GM18499 (cell line): ENCODE measurements at regions not wholly inside any gene's neighbourhood (a gene's known extent, or its start where the extent isn't known, plus 50 kb on each side); places are given as distances from the start of the nearest gene placed in this dataset.

Source experiments
- ATAC-seq: cut with Tn5 transposase; IDR thresholded peaks from one replicate; pipeline ENCODE4 v1.9.1; 2021; ENCODE audit warnings: moderate number of reproducible peaks; ENCODE audit not compliant: insufficient read depth, unreplicated experiment

DNA sequence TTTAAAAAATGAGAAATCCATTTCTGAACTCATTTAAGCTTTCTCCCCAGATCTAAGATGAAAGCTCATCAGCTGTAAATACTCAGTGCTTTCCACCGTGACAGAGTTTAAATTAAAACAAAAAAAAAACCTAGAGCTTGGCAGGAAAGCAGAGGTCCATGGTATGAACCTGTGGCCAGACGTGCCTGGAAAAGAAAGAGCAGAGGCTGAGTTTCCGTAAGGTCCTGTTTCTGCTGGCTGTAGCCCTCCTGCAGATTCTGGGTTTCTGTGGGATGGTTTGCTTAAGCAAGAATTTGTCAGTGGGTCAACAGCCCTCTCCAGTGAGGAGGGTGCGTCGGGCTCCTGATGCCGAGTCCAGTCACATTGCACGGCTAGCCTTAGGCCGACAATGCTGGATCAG is 383.2 kb downstream of the SAMD5 start:
- ATAC-seq = no peak

DNA sequence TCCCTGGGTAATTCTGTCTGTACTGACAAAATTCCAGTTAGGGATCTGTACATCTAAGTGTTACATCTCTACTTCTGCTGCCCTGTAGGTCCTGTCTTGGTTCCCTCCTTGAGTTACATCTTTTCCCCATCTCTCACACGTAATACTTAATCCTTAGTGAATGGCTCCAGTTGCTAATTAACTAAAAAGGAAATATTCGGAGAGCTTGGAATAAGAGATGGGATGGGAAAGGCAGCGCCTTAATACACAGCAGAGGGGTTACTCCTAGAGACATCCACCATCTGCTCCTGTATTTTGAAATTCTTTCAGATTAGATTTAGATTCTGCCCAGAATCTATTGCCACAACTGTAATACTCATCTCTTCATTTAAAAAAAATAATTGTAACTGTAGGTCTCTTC is 384.0 kb downstream of the SAMD5 start:
- no peak for ATAC-seq

DNA sequence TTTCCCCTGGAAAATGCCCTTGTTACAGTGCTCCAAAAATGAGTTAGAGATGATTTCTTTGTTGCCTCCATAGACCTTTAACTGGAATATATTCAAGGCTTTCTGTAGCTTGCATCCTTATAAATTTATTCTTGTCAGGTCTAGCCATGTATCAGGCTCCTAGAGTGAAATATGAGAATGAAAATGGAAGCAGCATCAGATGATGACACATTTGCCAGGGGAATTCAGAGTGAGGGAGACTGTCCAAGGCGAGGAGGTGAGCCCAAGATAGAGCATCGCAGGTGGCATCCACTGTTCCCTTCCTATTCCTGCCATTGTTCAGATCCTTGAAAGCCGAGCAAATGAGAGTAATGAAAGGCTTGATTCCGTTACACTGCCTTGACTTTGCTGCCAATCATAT is 386.8 kb downstream of the SAMD5 start:
- no peak for ATAC-seq

DNA sequence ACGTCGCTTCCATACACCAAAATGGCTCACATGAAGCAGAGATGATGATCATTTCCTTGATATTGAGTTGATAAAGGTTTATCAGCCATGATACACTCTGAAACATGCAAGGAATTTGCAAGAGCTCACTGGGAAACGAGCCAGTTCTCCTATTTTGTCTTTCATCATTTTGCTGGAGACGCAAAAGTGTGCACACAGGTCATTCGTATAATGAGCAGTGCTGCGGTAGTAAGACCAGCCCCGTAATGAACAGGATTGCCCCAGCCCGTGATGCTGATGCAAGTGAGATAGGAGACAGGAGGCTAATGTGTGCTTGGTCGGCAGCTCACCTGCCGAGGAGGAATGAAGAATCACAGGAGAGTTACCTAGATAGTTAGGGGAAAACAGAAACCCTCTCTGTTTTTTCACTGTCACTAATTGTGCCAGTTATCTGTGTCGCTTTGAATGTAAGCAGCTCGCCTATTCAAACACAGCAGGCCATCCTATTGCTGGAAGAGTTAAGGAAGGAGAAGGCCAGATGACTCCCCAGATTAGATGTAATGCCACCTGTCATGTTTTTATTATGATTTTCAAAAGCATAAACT is 391.8 kb downstream of the SAMD5 start:
- no peak for ATAC-seq

DNA sequence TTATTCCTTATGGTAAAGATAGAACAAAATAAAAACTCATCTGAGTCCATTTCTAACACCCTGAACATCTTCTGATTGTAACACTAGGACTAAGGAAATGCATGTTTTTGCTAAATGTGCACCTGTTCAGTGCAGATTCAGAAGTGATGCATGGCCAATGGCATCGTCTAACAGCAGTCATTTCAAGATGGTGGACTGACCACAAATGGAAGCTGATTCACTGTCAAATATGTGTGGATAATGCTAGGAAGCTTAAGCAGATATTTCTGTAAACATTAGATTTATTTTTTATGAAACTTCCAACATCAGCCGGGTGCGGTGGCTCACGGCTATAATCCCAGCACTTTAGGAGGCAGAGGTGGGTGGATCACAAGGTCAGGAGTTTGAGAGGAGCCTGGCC is 394.8 kb downstream of the SAMD5 start:
- no peak for ATAC-seq

DNA sequence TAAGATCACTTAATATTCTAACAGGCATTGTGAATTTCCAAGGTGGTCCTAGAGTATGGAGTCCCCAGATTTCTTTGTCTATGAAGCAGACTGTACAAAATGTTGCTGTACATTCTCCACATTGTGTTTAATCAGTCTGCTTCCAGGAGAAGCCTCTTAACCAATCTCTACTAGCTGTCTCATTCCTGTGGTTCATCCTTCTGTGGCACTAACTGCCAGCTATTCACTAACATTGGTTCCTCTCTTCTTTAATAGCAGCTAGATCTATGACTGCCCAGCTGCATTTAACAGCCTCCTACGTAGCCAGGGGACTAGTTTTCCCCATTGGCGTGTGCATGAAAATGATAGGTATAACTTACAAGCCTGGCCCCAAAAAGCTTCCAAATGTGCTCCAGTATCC is 395.4 kb downstream of the SAMD5 start:
- no peak for ATAC-seq

DNA sequence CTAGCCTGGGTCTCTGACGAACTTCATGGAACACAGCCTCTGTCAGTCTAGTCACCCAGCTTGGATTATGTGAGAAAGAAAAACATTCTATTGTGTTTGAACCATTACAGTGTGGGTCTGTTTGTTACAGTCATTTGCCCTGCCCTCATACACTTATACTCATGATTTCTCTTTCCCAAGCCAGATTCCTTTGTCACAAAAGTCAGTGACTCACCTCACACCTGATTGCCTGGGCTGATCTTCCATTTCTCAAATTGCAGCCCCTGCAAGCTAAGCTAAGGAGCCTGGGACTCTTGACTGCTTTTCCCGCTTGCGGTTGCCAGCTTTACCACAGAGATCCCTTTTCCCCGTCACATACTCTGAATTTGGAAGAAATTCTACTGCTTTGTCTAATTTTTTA is 395.9 kb downstream of the SAMD5 start:
- ATAC-seq = no peak

DNA sequence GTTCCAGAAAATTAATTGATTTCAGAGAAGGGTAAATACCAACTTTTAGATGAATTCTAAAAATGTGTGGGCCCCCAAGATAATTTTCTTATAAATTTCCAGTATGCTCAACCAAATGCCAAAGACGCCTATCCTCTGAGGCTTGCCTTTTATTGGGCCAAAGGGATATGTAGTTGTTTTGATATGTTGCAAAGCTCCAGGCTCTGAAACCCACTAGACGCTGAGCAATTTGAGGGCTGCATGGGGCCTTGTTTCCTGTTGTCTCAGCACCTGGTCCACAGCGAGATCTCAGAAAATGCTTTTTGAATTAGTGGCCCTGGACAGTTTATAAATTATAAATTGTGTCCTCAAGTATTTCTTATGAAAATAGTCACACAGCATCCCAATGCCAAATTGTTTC is 397.2 kb downstream of the SAMD5 start:
- no peak for ATAC-seq

DNA sequence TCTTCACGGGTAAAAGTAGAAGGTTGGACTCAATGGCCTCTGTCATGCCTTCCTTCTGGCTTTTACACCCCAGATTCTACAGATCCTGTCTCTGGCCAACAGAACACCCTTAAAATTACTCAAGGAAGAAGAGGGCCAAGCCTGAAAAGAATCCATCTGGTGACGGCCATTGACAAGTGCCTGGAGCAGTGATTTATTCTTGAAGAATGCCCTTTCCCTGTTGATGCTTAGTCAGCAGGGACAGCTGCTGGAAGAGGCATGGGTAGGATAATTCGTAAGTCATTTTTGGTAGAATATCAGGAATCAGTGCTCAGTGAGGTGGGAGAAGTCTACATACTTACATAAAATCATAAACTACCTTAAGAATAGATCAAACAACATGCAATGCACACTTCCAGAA is 397.9 kb downstream of the SAMD5 start:
- no peak for ATAC-seq

DNA sequence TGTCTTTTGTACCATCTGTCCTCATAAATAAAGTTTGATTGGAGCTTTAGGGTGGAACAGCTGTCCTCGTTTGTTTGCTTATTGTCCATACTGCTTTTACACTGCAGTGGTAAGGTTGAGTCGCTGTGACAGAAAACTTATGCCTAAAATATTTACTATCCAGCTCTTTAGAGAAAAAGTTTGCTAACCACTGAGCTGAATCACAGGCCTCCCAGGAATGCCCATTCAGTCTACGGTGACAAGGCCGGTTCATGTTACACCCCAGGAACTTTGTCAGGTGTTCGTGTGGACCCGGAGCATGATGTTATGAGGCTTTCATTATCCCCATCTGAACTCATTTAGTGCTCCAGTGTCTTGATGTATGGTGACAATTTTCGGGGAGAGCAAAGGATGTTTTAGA is 401.1 kb downstream of the SAMD5 start:
- no peak for ATAC-seq

DNA sequence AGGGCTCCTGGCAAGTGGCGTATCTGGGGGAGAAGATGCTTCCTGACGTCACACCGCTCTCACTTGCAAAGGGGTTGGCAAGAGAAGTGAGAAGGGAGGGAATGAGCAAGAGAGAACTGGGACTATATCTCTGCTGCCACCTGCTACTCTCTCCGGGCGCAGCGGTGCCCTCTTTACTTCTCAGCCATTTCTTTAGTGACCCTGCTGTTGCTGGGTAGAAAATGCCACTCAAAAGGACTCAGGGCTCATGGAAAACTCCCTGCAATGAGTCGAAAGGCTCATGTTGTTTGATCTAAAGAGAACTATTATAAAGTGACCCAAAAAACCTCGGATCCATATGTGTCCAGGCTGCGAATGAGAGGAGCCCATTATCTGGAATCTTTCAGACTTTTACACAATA is 401.8 kb downstream of the SAMD5 start:
- ATAC-seq = no peak

DNA sequence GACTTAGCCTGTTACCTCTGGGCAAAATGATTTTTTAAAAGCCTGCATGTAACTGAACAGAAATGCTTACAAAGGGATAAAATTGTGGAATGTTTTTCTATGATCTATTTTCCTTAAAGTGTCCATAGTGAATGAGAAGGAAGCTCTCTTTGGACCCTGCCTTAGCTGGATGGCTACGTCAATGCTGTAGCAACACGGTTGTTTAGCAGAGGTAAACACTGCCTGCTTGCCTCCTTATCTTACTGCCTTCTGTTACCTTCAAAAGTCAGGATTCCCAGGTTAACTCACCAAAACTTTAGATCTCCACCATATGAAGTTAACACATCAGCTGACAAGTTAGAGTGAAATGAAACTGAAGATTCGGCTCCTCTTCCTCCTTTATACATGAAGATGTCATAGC is 402.6 kb downstream of the SAMD5 start:
- ATAC-seq = no peak

DNA sequence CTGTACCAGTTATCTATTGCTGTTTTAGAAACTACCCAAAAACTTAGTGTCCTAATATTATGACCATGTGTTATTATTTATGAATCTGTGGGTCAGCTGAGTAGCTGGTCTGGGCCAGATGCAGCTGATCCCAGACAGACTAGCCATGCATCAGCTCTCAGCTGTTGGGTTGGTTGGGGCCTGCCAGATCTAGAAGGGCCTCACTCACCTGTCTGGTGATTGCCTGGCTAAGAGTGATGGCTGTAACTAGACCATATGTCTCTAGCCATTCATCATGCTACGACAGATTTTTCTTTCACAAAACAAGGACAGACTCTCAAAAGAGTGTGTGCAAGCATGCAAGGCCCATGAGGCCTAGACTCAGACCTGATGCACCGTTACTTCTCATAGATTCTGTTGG is 403.2 kb downstream of the SAMD5 start:
- no peak for ATAC-seq

DNA sequence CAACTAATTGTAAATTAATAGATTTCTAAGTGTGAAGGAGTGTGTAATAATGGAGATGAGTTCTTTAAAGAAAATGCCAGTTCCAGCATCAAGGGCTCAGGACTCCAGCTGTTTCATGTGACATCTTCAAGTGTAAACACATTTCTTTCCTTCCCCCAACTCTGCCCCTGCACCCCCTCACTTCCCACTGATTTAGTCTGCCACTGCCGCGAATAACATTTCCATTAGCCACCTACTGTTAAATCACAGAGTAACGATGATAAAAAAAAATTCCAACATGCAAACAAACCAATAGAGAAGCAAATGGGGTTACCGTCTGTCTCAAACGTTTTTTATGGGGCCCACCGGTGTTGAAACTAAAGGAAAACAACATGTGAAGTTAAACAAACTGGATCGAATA is 414.3 kb downstream of the SAMD5 start:
- no peak for ATAC-seq

DNA sequence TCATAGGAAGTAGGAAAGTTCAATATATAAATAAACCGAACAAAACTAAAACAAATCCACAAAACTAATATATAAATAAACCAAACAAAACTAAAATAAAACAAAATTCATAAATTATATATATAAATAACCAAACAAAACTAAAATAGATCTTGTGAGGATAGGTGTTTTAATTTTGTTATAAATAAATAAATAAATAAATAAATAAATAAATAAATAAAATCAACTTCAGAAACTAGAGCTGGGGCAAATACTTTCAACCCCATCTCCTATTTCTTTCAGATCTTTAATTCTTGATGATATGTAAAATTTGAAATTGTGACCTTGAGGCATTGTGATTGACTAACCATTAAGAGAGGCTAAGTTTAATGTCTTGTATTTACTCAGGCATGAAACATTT is 416.1 kb downstream of the SAMD5 start:
- no peak for ATAC-seq

DNA sequence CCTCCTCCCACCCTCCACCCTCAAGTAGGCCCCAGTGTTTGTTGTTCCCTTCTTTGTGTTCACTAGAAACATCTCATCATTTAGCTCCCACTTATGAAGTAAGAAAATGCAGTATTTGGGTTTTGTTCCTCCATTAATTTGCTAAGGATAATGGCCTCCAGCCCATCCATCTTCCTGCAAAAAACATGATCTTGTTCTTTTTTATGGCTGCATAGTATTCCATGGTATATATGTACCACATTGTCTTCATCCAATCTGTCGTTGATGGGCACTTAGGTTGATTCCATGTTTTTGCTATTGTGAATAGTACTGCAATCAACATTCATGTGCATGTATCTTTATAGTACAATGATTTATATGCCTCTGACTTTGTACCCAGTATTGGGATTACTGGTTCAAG is 416.8 kb upstream of the SASH1 start:
- ATAC-seq = no peak

DNA sequence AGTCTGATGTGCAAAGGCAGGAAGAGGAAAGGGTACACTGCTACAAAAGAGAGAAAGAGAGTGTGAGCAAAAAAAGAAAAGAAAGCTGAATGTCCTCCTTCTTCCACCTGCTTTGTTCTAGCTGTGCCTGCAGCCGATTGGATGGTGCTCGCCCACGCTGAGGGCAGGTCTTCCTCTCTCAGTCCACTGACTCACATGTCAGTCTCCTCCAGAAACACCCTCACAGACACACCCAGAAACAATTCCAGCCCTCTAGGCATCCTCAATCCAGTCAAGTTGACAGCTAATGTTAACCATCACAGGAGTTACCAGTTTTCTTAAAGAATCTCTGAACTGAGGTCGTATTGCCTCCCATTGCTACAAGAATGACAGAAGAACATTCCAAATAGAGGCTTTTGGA is 411.9 kb upstream of the SASH1 start:
- ATAC-seq = no peak

DNA sequence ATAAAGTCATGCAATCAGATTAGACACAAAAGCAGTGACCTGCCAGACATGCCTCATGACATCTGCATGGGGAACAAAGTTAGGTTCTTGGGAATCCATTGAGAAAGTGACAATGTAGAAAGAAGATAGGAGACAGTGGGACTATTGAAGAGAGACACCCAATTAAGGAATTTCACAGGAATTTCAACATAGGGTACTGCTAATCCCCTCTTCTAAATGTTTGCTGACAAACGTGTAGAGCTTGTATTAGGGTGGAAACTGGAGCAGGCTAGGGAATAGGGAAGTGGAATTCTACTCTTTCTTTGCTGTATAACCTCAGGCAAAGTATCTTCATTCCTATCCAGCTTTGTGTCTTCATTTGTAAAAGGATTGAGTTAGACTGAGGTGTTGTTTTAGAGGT is 409.4 kb upstream of the SASH1 start:
- ATAC-seq = no peak

DNA sequence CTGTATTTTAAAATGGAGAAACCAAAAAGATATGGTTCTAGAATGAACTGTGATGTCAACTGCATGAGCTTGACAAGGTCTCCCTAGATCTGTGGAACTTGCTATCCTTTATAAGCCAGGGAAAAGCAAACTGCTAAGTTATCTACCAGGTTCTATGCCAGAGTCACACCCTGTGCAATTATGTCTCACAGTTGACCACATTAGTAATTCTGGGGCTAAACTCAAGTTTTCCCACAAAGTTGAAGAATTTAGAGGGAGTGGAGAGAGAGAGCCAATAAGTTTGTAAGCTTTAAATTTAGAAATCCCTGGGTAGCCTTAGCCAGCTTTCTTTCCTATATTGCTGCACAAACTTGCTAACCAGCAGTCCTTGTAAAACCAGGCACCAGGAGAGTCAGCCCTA is 407.0 kb upstream of the SASH1 start:
- no peak for ATAC-seq

DNA sequence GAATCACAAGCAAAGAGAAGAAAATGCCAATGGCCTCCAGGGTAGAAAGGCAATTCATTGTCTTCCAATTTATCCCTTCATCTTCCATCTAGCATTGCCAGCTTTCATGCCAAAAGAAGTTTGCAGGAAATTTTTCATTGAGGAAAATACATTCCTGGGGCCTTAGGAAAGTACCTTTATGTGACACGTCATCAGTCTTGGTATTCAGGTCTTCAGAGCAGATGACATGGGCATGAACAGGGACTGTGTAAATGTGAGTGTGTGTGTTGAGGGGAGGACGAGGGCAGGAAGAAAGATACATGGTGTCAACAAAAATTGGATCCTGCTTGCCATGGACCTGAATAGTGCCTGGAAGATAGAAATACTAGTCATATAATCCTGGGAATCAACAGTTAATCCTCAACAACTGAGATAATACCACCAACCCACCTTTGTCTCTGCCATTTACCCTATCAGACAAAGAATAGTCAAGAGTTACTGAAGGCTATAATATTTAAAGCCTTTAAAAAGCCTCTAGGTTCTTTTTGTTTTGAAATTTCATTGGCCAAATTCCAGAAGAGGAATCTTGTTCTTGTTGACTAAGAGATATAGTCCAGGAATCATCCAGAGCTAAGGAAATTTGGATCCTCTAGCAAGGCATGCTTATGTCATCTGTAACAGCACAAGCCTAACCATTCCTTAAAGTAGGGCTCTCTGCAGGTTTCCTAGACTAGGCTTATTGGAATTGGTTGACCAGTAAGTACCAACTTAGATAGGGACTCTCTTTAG is 405.8 kb upstream of the SASH1 start:
- ATAC-seq = no peak

DNA sequence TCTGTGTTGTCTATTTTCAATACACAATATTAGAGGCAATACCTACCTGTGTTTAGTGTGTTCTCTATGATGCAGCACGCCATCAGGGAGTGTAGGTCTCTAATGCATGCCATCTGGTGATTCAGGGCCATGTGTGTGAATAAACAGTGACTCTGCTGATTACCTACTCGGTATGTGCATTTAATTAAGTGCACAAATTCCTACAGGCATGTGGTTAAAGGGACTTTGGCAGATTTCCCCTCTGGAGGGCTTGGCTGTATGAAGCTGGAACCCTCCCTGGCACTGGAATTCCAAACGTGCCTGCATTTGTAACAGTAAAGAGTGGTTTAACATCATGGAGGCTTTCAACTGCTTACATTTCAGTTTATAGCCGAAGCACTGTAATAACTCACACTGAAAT is 401.5 kb upstream of the SASH1 start:
- ATAC-seq = no peak

DNA sequence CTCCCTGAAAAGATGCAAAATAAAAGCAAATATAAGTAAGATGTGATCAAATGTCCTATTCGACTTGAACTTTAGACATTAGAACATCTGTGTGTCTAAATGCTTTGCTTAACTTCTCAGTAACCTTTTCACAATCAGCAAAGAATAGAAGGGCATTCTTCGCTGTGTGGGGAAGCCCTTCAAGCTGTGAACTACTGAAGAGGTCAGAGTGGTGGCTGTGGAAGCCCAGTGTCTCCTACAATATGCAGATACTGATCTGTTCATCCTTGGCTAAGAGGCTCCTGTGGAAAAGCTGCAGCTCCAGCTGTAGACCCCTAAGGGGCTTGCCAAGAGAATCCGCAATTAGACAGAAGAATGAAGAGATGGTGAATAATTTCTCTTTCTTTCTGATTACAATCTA is 400.3 kb upstream of the SASH1 start:
- ATAC-seq = no peak
